ENCODE measurements at regions not wholly inside any gene's neighbourhood (a gene's known extent, or its start where the extent isn't known, plus 50 kb on each side); places are given as distances from the start of the nearest gene placed in this dataset.

DNA sequence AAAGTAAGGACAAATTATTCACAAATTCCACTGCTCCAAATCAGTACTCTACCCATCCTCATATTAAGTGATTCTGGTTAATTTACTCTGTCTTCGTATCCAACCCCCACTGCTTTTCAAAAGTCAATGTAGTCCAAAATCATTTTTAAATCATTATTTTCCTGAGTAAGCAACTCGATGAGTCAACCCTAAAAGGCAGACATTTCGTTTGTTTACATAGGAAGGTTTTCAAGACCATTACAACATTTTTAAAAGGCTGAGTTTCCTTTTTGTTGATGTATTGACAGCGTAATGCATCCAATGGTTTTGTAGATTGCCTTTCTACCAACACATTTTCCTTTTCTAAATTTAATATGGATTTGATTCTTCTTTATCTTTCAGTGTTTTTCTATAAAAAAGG, 523.0 kb upstream of the ANKRD30A start:
- ChIA-PET CTCF (no interaction called here), RAD21 (ENCODE audit: low non-redundant PET in 1 of 2, low total read pairs in 2 of 2, uncharacterized antibody in 2 of 2, unreplicated experiment in 2 of 2) (no interaction called here), POLR2A (no interaction called here)
- intact Hi-C loops (cut with micrococcal nuclease), result no loop called here
- peaks cover 0 to 11% of the 10 kb centered on the region in 2 experiments; a peak in 2 of 4 replicates for H3K9me3 ChIP-seq (ENCODE audit: control insufficient read depth in 1 of 2, insufficient read depth in 1 of 2, low read depth in 1 of 2, low read length in 2 of 2)
- H3K79me2 ChIP-seq (ENCODE audit: insufficient read depth, low read length), result no peaks in the 10 kb centered on the region
- no peak for DNase-seq (ENCODE audit: low read depth, low spot score)
- H3K27me3 ChIP-seq (ENCODE audit: insufficient read depth, low read length), result no peaks in the 10 kb centered on the region
- H4K20me1 ChIP-seq (ENCODE audit: insufficient read depth), result no peaks in the 10 kb centered on the region
- no peak overlapping the region for H3K27ac ChIP-seq (ENCODE audit: low read depth, low read length)
- TF ChIP-seq ELF1 (IDR thresholded peaks at IDR 0.05; ENCODE audit: borderline replicate concordance, low read depth), result no peak
- TF ChIP-seq, protein P1, sequence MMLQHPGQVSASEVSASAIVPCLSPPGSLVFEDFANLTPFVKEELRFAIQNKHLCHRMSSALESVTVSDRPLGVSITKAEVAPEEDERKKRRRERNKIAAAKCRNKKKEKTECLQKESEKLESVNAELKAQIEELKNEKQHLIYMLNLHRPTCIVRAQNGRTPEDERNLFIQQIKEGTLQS (IDR thresholded peaks at IDR 0.05), result no peak
- TF ChIP-seq POLR2AphosphoS5 (IDR thresholded peaks at IDR 0.05; ENCODE audit: low read depth, low read length), result no peak
- TF ChIP-seq JUND (IDR thresholded peaks at IDR 0.05), result no peak
- no peak for TF ChIP-seq RAD21 (IDR thresholded peaks at IDR 0.05; ENCODE audit: low read depth)
- TF ChIP-seq EZH2phosphoT487 (IDR thresholded peaks at IDR 0.05; ENCODE audit: borderline replicate concordance), result no peak
- no peak for TF ChIP-seq ZBTB33 (IDR thresholded peaks at IDR 0.05; ENCODE audit: extremely low read depth, insufficient replicate concordance, low read length)
- no peak for TF ChIP-seq EGR1 (IDR thresholded peaks at IDR 0.05; ENCODE audit: low read depth)
- no peaks in the 10 kb centered on the region for H3K9me2 ChIP-seq (ENCODE audit: insufficient read depth)
- no peak for ATAC-seq
- no TSS peak for BruUV-seq (replicated peaks)
- no peak overlapping the region for H3K4me3 ChIP-seq (replicated peaks in 1 of 2; ENCODE audit: low read depth in 1 of 2, low read length in 2 of 2)
- no peaks in the 10 kb centered on the region for H3K4me1 ChIP-seq (ENCODE audit: control insufficient read depth in 1 of 2, insufficient read depth in 2 of 2, low read length in 2 of 2)
- H3K9ac ChIP-seq (ENCODE audit: low read length), result no peak overlapping the region
- H2AFZ ChIP-seq (ENCODE audit: low read depth, low read length, poor library complexity, severe bottlenecking), result no peak overlapping the region
- no peaks in the 10 kb centered on the region for H3K36me3 ChIP-seq (ENCODE audit: control insufficient read depth in 1 of 2, insufficient read depth in 2 of 2, low read length in 2 of 2)
- no peak overlapping the region for H3K4me2 ChIP-seq (ENCODE audit: low read length)

DNA sequence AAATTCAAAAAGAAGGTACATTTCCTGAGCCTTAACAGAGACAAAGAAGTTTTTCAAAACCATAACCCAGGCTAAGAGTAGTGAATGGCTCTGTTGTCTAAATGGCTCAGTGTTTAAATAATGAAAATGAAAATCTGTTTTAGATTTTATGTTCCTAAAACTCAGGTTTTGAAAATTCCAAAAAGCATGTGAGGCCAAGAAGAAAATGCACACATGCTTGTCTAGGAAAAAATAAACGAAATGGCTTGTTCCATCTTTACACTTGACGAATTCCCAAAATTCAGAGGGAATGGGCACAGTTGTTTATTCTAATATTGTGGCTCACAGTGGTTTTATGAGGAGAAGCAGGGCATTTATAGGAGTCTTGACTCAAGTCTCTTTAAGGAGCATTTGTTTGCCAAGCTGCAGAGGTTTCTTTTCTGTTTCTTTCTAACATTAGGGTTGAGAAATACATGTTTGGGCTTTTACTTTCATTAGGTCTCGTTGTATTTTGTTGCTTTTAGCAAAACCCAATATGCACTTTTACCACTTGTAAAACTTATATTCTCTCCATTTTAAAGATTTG, 527.6 kb upstream of the ANKRD30A start:
- Histone ChIP-seq H3K4me2 (ENCODE audit: low read length) (no peak overlapping the region), H2AFZ (ENCODE audit: low read depth, low read length, poor library complexity, severe bottlenecking) (no peak overlapping the region), H3K27me3 (ENCODE audit: insufficient read depth, low read length) (no peaks in the 10 kb centered on the region), H3K36me3 (ENCODE audit: control insufficient read depth in 1 of 2, insufficient read depth in 2 of 2, low read length in 2 of 2) (no peaks in the 10 kb centered on the region), H3K9me3 (ENCODE audit: control insufficient read depth in 1 of 2, insufficient read depth in 1 of 2, low read depth in 1 of 2, low read length in 2 of 2) (peaks cover 4 to 13% of the 10 kb centered on the region in 2 experiments; a peak in 2 of 4 replicates), H3K9me2 (ENCODE audit: insufficient read depth) (no peaks in the 10 kb centered on the region), H3K27ac (ENCODE audit: low read depth, low read length) (no peak overlapping the region), H3K4me1 (ENCODE audit: control insufficient read depth in 1 of 2, insufficient read depth in 2 of 2, low read length in 2 of 2) (no peaks in the 10 kb centered on the region), H4K20me1 (ENCODE audit: insufficient read depth) (no peaks in the 10 kb centered on the region), H3K79me2 (ENCODE audit: insufficient read depth, low read length) (no peaks in the 10 kb centered on the region), H3K4me3 (replicated peaks in 1 of 2; ENCODE audit: low read depth in 1 of 2, low read length in 2 of 2) (no peak overlapping the region), H3K9ac (ENCODE audit: low read length) (no peak overlapping the region)
- ChIA-PET CTCF (no interaction called here), POLR2A (no interaction called here), RAD21 (ENCODE audit: low non-redundant PET in 1 of 2, low total read pairs in 2 of 2, uncharacterized antibody in 2 of 2, unreplicated experiment in 2 of 2) (no interaction called here)
- intact Hi-C loops (cut with micrococcal nuclease), result no loop called here
- TF ChIP-seq TCF7L2 (IDR thresholded peaks at IDR 0.05; ENCODE audit: borderline replicate concordance, extremely low read depth, insufficient read depth, insufficient read length), result no peak
- no TSS peak for BruUV-seq (replicated peaks)
- no peak for ATAC-seq
- DNase-seq (ENCODE audit: low read depth, low spot score), result no peak
